Liver (tissue), 8 donors: ENCODE measurements at regions not wholly inside any gene's neighbourhood (a gene's known extent, or its start where the extent isn't known, plus 50 kb on each side); places are given as distances from the start of the nearest gene placed in this dataset.

Source experiments
- DNase-seq: peaks from one replicate; pipeline ENCODE4 v3.0.0-alpha.2; 2017; ENCODE audit warnings: low spot score
- H3K27ac ChIP-seq, 2 donors: one replicate each; pipeline ENCODE4 v1.7.0; 2013; ENCODE audit warnings: inconsistent platforms in 2 of 2, low read length in 2 of 2, control low read depth in 1 of 2, low read depth in 1 of 2, mild to moderate bottlenecking in 1 of 2
- H3K27me3 ChIP-seq, 4 donors: one replicate each; pipeline versions ENCODE4 v1.6.1 to v1.7.0; 2013; ENCODE audit warnings: low read length in 3 of 4, inconsistent platforms in 1 of 4, mild to moderate bottlenecking in 1 of 4, moderate library complexity in 1 of 4; ENCODE audit not compliant: control insufficient read depth in 4 of 4, insufficient read depth in 4 of 4
- H3K36me3 ChIP-seq, 4 donors: one replicate each; pipeline versions ENCODE4 v1.6.1 to v1.7.0; 2013; ENCODE audit warnings: low read length in 3 of 4, mild to moderate bottlenecking in 3 of 4, low read depth in 1 of 4, moderate library complexity in 1 of 4; ENCODE audit not compliant: control insufficient read depth in 4 of 4, insufficient read depth in 3 of 4
- H3K4me1 ChIP-seq, 4 donors: one replicate each; pipeline versions ENCODE4 v1.6.1 to v1.7.0; 2013; ENCODE audit warnings: low read length in 3 of 4, mild to moderate bottlenecking in 3 of 4, moderate library complexity in 1 of 4; ENCODE audit not compliant: control insufficient read depth in 4 of 4, insufficient read depth in 4 of 4
- H3K4me3 ChIP-seq, 3 donors: one replicate each; pipeline versions ENCODE4 v1.6.1 to v1.7.0; 2013; ENCODE audit warnings: low read length in 3 of 3, control low read depth in 1 of 3, low read depth in 1 of 3, mild to moderate bottlenecking in 1 of 3
- H3K9ac ChIP-seq, 2 donors: one replicate each; pipeline ENCODE4 v1.7.0; 2013; ENCODE audit warnings: low read length in 2 of 2, mild to moderate bottlenecking in 2 of 2, moderate library complexity in 2 of 2, control low read depth in 1 of 2, low read depth in 1 of 2
- H3K9me3 ChIP-seq, 4 donors: one replicate each; pipeline versions ENCODE4 v1.6.1 to v1.7.0; 2013; ENCODE audit warnings: low read length in 3 of 4; ENCODE audit not compliant: control insufficient read depth in 4 of 4
- EGR1 ChIP-seq, 2 donors: IDR thresholded peaks; 2 replicates each; pipeline ENCODE4 v1.6.1; 2016 to 2018; ENCODE audit warnings: antibody characterized with exemption in 2 of 2, low read depth in 2 of 2
- FOXA1 ChIP-seq: IDR thresholded peaks from 2 replicates; pipeline ENCODE4 v1.6.1; 2016; ENCODE audit warnings: antibody characterized with exemption
- FOXA2 ChIP-seq: IDR thresholded peaks from 2 replicates; pipeline ENCODE4 v1.6.1; 2016; ENCODE audit warnings: antibody characterized with exemption
- GABPA ChIP-seq, 2 donors: IDR thresholded peaks in 1 of 2; conservative IDR thresholded peaks in 1 of 2; 2 replicates each; pipeline ENCODE4 v1.6.1; 2016; ENCODE audit warnings: antibody characterized with exemption in 2 of 2, mild to moderate bottlenecking in 1 of 2, moderate library complexity in 1 of 2
- HNF4A ChIP-seq, 2 donors: conservative IDR thresholded peaks; 2 replicates each; pipeline ENCODE4 v1.6.1; 2016; ENCODE audit warnings: antibody characterized with exemption in 2 of 2, mild to moderate bottlenecking in 2 of 2
- HNF4G ChIP-seq: IDR thresholded peaks from 2 replicates; pipeline ENCODE4 v1.6.1; 2016; ENCODE audit warnings: antibody characterized with exemption
- JUND ChIP-seq, 2 donors: IDR thresholded peaks; 2 replicates each; pipeline ENCODE4 v1.6.1; 2016; ENCODE audit warnings: antibody characterized with exemption in 2 of 2
- RAD21 ChIP-seq, 2 donors: IDR thresholded peaks; 2 replicates each; pipeline ENCODE4 v1.6.1; 2016; ENCODE audit warnings: antibody characterized with exemption in 2 of 2, mild to moderate bottlenecking in 2 of 2
- RXRA ChIP-seq, 2 donors: IDR thresholded peaks; 2 replicates each; pipeline ENCODE4 v1.6.1; 2017 to 2018; ENCODE audit warnings: antibody characterized with exemption in 2 of 2, mild to moderate bottlenecking in 1 of 2
- SP1 ChIP-seq: IDR thresholded peaks from 2 replicates; pipeline ENCODE4 v1.6.1; 2018; ENCODE audit warnings: antibody characterized with exemption, mild to moderate bottlenecking
- YY1 ChIP-seq: IDR thresholded peaks from 2 replicates; pipeline ENCODE4 v1.6.1; 2016; ENCODE audit warnings: antibody characterized with exemption, mild to moderate bottlenecking
- WGBS: extraction: QIAGEN DNeasy Blood & Tissue Kit; methylation state at CpG from one replicate; pipeline ENCODE4 v1.1.7; 2013; 5-methylcytosine and 5-hydroxymethylcytosine counted together
- TF ChIP-seq, protein P1 (sequence below): fragments of 150-350 bp; IDR thresholded peaks from 2 replicates; pipeline ENCODE4 v1.5.1; 2017; ENCODE audit warnings: improper control_type of control experiment, low read depth, low read length; ENCODE audit not compliant: missing input control
- TF ChIP-seq, protein P2 (sequence below): IDR thresholded peaks from 2 replicates; pipeline ENCODE4 v1.6.1; 2016; ENCODE audit warnings: antibody characterized with exemption, mild to moderate bottlenecking
- TF ChIP-seq, protein P3 (sequence below): IDR thresholded peaks from 2 replicates; pipeline ENCODE4 v1.6.1; 2016; ENCODE audit warnings: antibody characterized with exemption
- TF ChIP-seq, protein P4 (sequence below): IDR thresholded peaks from 2 replicates; pipeline ENCODE4 v1.6.1; 2016; ENCODE audit warnings: antibody characterized with exemption
- TF ChIP-seq, protein P5 (sequence below): IDR thresholded peaks from 2 replicates; pipeline ENCODE4 v1.6.1; 2016; ENCODE audit warnings: antibody characterized with exemption
- donor health status: healthy.
- donor health status: healthy.
- donor health status: healthy.
- donor health status: healthy.
- donor health status: healthy.

DNA sequence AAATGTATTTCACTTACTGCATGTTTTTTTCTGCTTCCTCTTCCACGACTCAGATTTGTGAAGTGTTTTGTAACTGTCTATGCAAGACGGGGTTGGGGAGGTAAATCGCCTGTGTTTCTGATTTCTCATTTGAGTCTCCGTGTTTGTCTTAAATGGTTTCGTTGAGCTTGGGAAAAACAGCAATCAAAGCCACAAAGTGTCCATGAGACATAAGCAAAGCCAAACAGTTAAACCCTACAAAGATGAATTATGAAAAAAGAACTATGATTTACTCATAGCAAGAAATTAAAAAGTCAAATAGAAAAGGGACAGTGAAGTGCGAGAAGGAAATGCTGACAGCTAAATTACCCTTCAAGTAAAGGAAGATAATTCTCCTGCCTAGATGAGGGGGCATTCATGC, 164.3 kb upstream of the TMPO start:
- no peak for DNase-seq
- Histone ChIP-seq H3K4me1 (no peaks in the 10 kb centered on the region), H3K9me3 (no peaks in the 10 kb centered on the region), H3K9ac (no peak overlapping the region), H3K27me3 (no peaks in the 10 kb centered on the region), H3K27ac (no peak overlapping the region), H3K4me3 (no peak overlapping the region), H3K36me3 (no peaks in the 10 kb centered on the region)
- 68% methylated on average over 6 of the region's 6 CpGs for WGBS
- TF ChIP-seq JUND (IDR thresholded peaks at IDR 0.05) (no peak), RXRA (IDR thresholded peaks at IDR 0.05) (no peak), EGR1 (IDR thresholded peaks at IDR 0.05; ENCODE audit: low read depth in 2 of 2) (no peak), SP1 (no peak), FOXA1 (no peak), YY1 (no peak), RAD21 (IDR thresholded peaks at IDR 0.05) (no peak), GABPA (IDR thresholded peaks at IDR 0.05 in 1 of 2, conservative IDR thresholded peaks at IDR 0.05 in 1 of 2) (no peak), HNF4G (no peak)
- TF ChIP-seq, protein P1, sequence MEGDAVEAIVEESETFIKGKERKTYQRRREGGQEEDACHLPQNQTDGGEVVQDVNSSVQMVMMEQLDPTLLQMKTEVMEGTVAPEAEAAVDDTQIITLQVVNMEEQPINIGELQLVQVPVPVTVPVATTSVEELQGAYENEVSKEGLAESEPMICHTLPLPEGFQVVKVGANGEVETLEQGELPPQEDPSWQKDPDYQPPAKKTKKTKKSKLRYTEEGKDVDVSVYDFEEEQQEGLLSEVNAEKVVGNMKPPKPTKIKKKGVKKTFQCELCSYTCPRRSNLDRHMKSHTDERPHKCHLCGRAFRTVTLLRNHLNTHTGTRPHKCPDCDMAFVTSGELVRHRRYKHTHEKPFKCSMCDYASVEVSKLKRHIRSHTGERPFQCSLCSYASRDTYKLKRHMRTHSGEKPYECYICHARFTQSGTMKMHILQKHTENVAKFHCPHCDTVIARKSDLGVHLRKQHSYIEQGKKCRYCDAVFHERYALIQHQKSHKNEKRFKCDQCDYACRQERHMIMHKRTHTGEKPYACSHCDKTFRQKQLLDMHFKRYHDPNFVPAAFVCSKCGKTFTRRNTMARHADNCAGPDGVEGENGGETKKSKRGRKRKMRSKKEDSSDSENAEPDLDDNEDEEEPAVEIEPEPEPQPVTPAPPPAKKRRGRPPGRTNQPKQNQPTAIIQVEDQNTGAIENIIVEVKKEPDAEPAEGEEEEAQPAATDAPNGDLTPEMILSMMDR, result no peak
- TF ChIP-seq, protein P2, sequence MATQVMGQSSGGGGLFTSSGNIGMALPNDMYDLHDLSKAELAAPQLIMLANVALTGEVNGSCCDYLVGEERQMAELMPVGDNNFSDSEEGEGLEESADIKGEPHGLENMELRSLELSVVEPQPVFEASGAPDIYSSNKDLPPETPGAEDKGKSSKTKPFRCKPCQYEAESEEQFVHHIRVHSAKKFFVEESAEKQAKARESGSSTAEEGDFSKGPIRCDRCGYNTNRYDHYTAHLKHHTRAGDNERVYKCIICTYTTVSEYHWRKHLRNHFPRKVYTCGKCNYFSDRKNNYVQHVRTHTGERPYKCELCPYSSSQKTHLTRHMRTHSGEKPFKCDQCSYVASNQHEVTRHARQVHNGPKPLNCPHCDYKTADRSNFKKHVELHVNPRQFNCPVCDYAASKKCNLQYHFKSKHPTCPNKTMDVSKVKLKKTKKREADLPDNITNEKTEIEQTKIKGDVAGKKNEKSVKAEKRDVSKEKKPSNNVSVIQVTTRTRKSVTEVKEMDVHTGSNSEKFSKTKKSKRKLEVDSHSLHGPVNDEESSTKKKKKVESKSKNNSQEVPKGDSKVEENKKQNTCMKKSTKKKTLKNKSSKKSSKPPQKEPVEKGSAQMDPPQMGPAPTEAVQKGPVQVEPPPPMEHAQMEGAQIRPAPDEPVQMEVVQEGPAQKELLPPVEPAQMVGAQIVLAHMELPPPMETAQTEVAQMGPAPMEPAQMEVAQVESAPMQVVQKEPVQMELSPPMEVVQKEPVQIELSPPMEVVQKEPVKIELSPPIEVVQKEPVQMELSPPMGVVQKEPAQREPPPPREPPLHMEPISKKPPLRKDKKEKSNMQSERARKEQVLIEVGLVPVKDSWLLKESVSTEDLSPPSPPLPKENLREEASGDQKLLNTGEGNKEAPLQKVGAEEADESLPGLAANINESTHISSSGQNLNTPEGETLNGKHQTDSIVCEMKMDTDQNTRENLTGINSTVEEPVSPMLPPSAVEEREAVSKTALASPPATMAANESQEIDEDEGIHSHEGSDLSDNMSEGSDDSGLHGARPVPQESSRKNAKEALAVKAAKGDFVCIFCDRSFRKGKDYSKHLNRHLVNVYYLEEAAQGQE, result no peak
- TF ChIP-seq, protein P3, sequence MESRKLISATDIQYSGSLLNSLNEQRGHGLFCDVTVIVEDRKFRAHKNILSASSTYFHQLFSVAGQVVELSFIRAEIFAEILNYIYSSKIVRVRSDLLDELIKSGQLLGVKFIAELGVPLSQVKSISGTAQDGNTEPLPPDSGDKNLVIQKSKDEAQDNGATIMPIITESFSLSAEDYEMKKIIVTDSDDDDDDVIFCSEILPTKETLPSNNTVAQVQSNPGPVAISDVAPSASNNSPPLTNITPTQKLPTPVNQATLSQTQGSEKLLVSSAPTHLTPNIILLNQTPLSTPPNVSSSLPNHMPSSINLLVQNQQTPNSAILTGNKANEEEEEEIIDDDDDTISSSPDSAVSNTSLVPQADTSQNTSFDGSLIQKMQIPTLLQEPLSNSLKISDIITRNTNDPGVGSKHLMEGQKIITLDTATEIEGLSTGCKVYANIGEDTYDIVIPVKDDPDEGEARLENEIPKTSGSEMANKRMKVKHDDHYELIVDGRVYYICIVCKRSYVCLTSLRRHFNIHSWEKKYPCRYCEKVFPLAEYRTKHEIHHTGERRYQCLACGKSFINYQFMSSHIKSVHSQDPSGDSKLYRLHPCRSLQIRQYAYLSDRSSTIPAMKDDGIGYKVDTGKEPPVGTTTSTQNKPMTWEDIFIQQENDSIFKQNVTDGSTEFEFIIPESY, result no peak

DNA sequence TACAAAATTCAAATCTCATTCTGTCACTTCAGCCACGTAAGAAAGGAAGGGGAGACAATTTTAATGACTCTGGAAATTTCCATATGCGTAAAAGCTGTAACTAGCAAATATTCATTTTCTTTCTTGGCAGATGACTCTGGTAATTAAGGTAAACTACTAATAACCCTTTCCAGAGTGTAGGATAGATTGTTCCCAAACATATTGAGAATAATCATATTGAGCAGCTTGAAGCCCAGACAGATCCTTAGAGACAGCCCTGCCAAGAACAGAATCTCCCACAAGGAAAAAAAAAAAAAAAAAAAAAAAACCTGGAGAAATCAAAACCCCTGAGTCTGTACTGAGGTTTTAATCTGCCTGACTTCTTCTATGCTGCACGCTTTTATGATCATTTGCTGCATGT, 163.6 kb upstream of the TMPO start:
- Histone ChIP-seq H3K9me3 (no peaks in the 10 kb centered on the region), H3K27ac (no peak overlapping the region), H3K4me3 (no peak overlapping the region), H3K27me3 (no peaks in the 10 kb centered on the region), H3K9ac (no peak overlapping the region), H3K4me1 (no peaks in the 10 kb centered on the region), H3K36me3 (no peaks in the 10 kb centered on the region)
- TF ChIP-seq GABPA (IDR thresholded peaks at IDR 0.05 in 1 of 2, conservative IDR thresholded peaks at IDR 0.05 in 1 of 2) (no peak), HNF4G (no peak), HNF4A (conservative IDR thresholded peaks at IDR 0.05) (no peak), RAD21 (IDR thresholded peaks at IDR 0.05) (no peak), EGR1 (IDR thresholded peaks at IDR 0.05; ENCODE audit: low read depth in 2 of 2) (no peak), FOXA1 (no peak), RXRA (IDR thresholded peaks at IDR 0.05) (no peak), YY1 (no peak), SP1 (no peak), FOXA2 (no peak)
- TF ChIP-seq, protein P3, result no peak
- TF ChIP-seq, protein P4, sequence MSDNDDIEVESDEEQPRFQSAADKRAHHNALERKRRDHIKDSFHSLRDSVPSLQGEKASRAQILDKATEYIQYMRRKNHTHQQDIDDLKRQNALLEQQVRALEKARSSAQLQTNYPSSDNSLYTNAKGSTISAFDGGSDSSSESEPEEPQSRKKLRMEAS, result no peak
- TF ChIP-seq, protein P5, sequence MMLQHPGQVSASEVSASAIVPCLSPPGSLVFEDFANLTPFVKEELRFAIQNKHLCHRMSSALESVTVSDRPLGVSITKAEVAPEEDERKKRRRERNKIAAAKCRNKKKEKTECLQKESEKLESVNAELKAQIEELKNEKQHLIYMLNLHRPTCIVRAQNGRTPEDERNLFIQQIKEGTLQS, result no peak
- DNase-seq, result no peak
- 71% methylated on average over 3 of the region's 3 CpGs for WGBS
